Panc1 (cell line): ENCODE measurements at regions not wholly inside any gene's neighbourhood (a gene's known extent, or its start where the extent isn't known, plus 50 kb on each side); places are given as distances from the start of the nearest gene placed in this dataset.
"Not testable (repeated sequence)": the region's sequence is repeated elsewhere in the genome, so short reads cannot be mapped to it uniquely, and the experiment has no call there.

ENCODE experiments used
- ATAC-seq: fragments of 200-7000 bp; cut with Tn5 transposase; 2 replicates; pipeline ENCODE4 v1.9.1; 2020; ENCODE audit warnings: mild to moderate bottlenecking, moderate library complexity
- BruUV-seq: library from RNA; stranded (reverse); fragments of 400-500 nt; replicated peaks from 2 replicates; lab custom pipeline; 2021; lab: Mats Ljungman, UMichigan
- CTCF ChIA-PET: fragments of 300-600 bp; sonication (Branson Sonifier 250); formaldehyde crosslinking; loops from one replicate; lab custom pipeline; 2022; ENCODE audit warnings: antibody characterized with exemption; lab: Charles Lee
- POLR2A ChIA-PET: fragments of 300-600 bp; sonication (Branson Sonifier 250); formaldehyde crosslinking; loops from one replicate; lab custom pipeline; 2022; ENCODE audit warnings: antibody characterized with exemption; lab: Charles Lee
- DNase-seq: peaks from one replicate; pipeline ENCODE4 v3.0.0-alpha.2; 2010; ENCODE audit warnings: low read depth, low spot score
- H3K27ac ChIP-seq: 2 replicates; pipeline ENCODE4 v1.5.1; 2011; ENCODE audit warnings: mild to moderate bottlenecking, low read length, inconsistent platforms
- H3K27me3 ChIP-seq: fragments of 200-500 bp; sonication (Bioruptor generic); 2 replicates; pipeline ENCODE4 v1.6.0; 2014; ENCODE audit warnings: low read length, inconsistent platforms; ENCODE audit not compliant: control insufficient read depth, insufficient read depth
- H3K36me3 ChIP-seq: fragments of 200-500 bp; sonication (Bioruptor generic); 2 replicates; pipeline ENCODE4 v1.5.1; 2014; ENCODE audit warnings: inconsistent platforms, mild to moderate bottlenecking, low read length, moderate library complexity; ENCODE audit not compliant: control insufficient read depth, insufficient read depth
- H3K4me1 ChIP-seq: 2 replicates; pipeline ENCODE4 v1.5.1; 2011; ENCODE audit warnings: inconsistent platforms, mild to moderate bottlenecking, low read length, moderate library complexity; ENCODE audit not compliant: control insufficient read depth, insufficient read depth
- H3K4me3 ChIP-seq, 2 experiments: 2 replicates each; pipeline ENCODE4 v1.5.1; 2011 to 2012; ENCODE audit warnings: low read depth in 2 of 2, low read length in 2 of 2, mild to moderate bottlenecking in 2 of 2, inconsistent platforms in 1 of 2, moderate library complexity in 1 of 2
- H3K9me3 ChIP-seq: fragments of 200-500 bp; sonication (Bioruptor generic); 2 replicates; pipeline ENCODE4 v1.5.1; 2014; ENCODE audit warnings: low read depth, mild to moderate bottlenecking, inconsistent platforms, low read length, moderate library complexity; ENCODE audit not compliant: control insufficient read depth, insufficient read depth
- CTCF ChIP-seq: fragments of 450-650 bp; IDR thresholded peaks from 2 replicates; pipeline ENCODE4 v1.5.1; 2017; ENCODE audit warnings: mild to moderate bottlenecking
- POLR2AphosphoS5 ChIP-seq: IDR thresholded peaks from 2 replicates; pipeline ENCODE4 v1.6.1; 2012; ENCODE audit warnings: mild to moderate bottlenecking, low read depth, low read length, moderate library complexity
- REST ChIP-seq, 2 experiments: IDR thresholded peaks; 2 replicates each; pipeline ENCODE4 v1.6.1; 2011 to 2012; ENCODE audit warnings: low read depth in 2 of 2, control low read depth in 1 of 2, low read length in 1 of 2, mild to moderate bottlenecking in 1 of 2, moderate library complexity in 1 of 2; ENCODE audit not compliant: insufficient read depth in 1 of 2
- SIN3A ChIP-seq: IDR thresholded peaks from 2 replicates; pipeline ENCODE4 v1.6.1; 2012; ENCODE audit warnings: low read depth, mild to moderate bottlenecking, low read length, moderate library complexity, borderline replicate concordance; ENCODE audit not compliant: insufficient read depth
- TCF7L2 ChIP-seq: IDR thresholded peaks from 2 replicates; pipeline ENCODE4 v1.6.1; 2011; ENCODE audit warnings: mild to moderate bottlenecking, low read depth, low read length, inconsistent platforms
- in situ Hi-C: cut with HindIII; loops from 2 replicates; pipeline ENCODE4 v1.10.0; 2016; ENCODE audit warnings: low sequenced_read_pairs, low pct_unique_long_range_greater_than_20kb
- intact Hi-C: fragments of 100-400 bp; cut with micrococcal nuclease; formaldehyde crosslinking; loops from one replicate; pipeline ENCODE4 v1.10.0; 2022; ENCODE audit not compliant: unreplicated experiment

- intact Hi-C loops (no loop called here), in situ Hi-C loops (no loop called here)
- H3K36me3 ChIP-seq, result no peaks in the 10 kb centered on the region
- POLR2A ChIA-PET, result no interaction called here
- no TSS peak for BruUV-seq
- H3K27ac ChIP-seq, result no peak overlapping the region
- H3K9me3 ChIP-seq, result no peaks in the 10 kb centered on the region
- DNase-seq (no peak), ATAC-seq (no peak)
- no peaks in the 10 kb centered on the region for H3K27me3 ChIP-seq
- TF ChIP-seq CTCF (no peak), POLR2AphosphoS5 (no peak), SIN3A (no peak)
- no peaks in the 10 kb centered on the region for H3K4me1 ChIP-seq
- CTCF ChIA-PET, result no interaction called here
- no peak overlapping the region for H3K4me3 ChIP-seq
These were observed 197.9 kb upstream of the ALG10B start for GRCh38 chr12:38118632-38119031.

- no peak for DNase-seq
- TF ChIP-seq SIN3A (no peak), POLR2AphosphoS5 (no peak), CTCF (no peak), TCF7L2 (no peak), REST (IDR thresholded peaks at IDR 0.05; ENCODE audit: insufficient read depth in 1 of 2, low read depth in 2 of 2, low read length in 1 of 2) (no peak)
- no peak overlapping the region for H3K4me3 ChIP-seq
- no peaks in the 10 kb centered on the region for H3K9me3 ChIP-seq
- no peaks in the 10 kb centered on the region for H3K4me1 ChIP-seq
- no TSS peak for BruUV-seq
- ATAC-seq, result no peak
- intact Hi-C loops, result no loop called here
- CTCF ChIA-PET, result no interaction called here
- no peak overlapping the region for H3K27ac ChIP-seq
- H3K36me3 ChIP-seq, result no peaks in the 10 kb centered on the region
- H3K27me3 ChIP-seq, result no peaks in the 10 kb centered on the region
- in situ Hi-C loops, result no loop called here
- POLR2A ChIA-PET, result no interaction called here
These were observed 196.1 kb upstream of the ALG10B start for GRCh38 chr12:38120438-38120837.

- in situ Hi-C loops, POLR2A ChIA-PET, DNase-seq, intact Hi-C loops, H3K4me1 ChIP-seq, BruUV-seq, H3K27me3 ChIP-seq, ATAC-seq, H3K4me3 ChIP-seq, H3K27ac ChIP-seq, CTCF ChIA-PET, H3K36me3 ChIP-seq, H3K9me3 ChIP-seq: not testable (repeated sequence)
These were observed 193.5 kb upstream of the ALG10B start for GRCh38 chr12:38123028-38123427.
